ENCODE measurements at regions not wholly inside any gene's neighbourhood (a gene's known extent, or its start where the extent isn't known, plus 50 kb on each side); places are given as distances from the start of the nearest gene placed in this dataset.
"Not testable (repeated sequence)": the region's sequence is repeated elsewhere in the genome, so short reads cannot be mapped to it uniquely, and the experiment has no call there.

DNA sequence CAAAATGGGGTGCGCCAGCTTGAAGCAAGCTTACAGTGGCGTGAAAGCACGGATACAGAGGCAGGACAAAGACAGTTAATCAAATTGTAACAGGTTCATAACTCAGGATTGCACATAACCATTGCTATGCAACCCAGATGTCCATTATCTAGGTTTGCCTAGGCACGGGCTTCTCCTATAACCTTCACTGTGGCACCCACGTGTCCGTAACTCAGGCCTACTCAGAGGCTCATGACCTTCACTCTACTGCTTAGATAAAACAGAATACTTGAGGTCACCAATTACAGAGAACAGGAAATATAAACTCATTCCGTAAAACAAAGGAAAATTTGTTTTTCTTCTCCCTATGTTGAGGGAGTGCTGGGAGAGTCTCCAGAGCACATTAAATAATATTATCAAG, 1585.9 kb upstream of the PRMT6 start:
- SMC1A ChIA-PET (ENCODE audit: uncharacterized antibody, unreplicated experiment); RAD21 ChIA-PET (ENCODE audit: unreplicated experiment); BruUV-seq (replicated peaks): not testable (repeated sequence)

DNA sequence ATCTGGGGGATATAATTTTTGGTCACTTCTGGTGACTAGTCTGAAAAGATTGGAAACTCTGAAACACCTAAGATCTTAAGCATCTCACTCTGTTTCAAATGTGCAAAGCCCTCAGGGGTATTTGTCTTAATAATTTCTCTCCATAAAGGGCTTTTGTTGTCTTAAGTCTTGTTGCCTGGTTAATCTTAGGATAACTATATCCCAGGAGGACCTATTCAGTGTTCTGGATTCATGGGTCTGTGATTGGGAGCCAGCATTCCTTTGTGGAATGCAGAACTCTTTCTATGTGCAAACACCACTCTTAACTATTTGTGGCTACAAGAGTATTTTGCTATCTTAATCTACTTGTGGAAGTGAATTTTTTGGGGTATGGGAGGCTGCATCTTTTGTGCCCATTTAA, 1573.0 kb upstream of the PRMT6 start:
- ChIA-PET CTCF (no interaction called here), POLR2A (no interaction called here), RAD21 (ENCODE audit: unreplicated experiment) (no interaction called here), SMC1A (ENCODE audit: uncharacterized antibody, unreplicated experiment) (no interaction called here)
- BruUV-seq (replicated peaks): no TSS peak
- intact Hi-C loops (cut with micrococcal nuclease; ENCODE audit: unreplicated experiment) (no loop called here), in situ Hi-C loops (cut with MboI) (no loop called here)
- Histone ChIP-seq H3K36me3 (ENCODE audit: control insufficient read depth in 2 of 2, insufficient read depth in 2 of 2, low read length in 1 of 2) (no peaks in the 10 kb centered on the region), H2AFZ (ENCODE audit: control insufficient read depth, low read depth, low read length) (no peak overlapping the region), H3K9ac (ENCODE audit: control insufficient read depth, insufficient read depth, low read length) (no peak overlapping the region), H3K79me2 (ENCODE audit: control insufficient read depth, insufficient read depth, low read length) (no peaks in the 10 kb centered on the region), H3K27me3 (replicated peaks in 1 of 2; ENCODE audit: control insufficient read depth in 2 of 2, insufficient read depth in 2 of 2, low read length in 1 of 2) (no peaks in the 10 kb centered on the region), H4K20me1 (ENCODE audit: control insufficient read depth, insufficient read depth) (no peaks in the 10 kb centered on the region), H3K9me3 (replicated peaks; ENCODE audit: control insufficient read depth, insufficient read depth, low read length) (no peaks in the 10 kb centered on the region), H3K4me3 (no peak overlapping the region), H3K4me2 (ENCODE audit: control insufficient read depth, insufficient read depth) (no peak overlapping the region), H3K27ac (ENCODE audit: control insufficient read depth, insufficient read depth) (no peak overlapping the region), H3K4me1 (ENCODE audit: control insufficient read depth, insufficient read depth, low read length) (no peaks in the 10 kb centered on the region)
- ATAC-seq: no peak
- FAIRE-seq: no peak
- no peak for DNase-seq (ENCODE audit: low read depth, low spot score)
- TF ChIP-seq, protein P1, sequence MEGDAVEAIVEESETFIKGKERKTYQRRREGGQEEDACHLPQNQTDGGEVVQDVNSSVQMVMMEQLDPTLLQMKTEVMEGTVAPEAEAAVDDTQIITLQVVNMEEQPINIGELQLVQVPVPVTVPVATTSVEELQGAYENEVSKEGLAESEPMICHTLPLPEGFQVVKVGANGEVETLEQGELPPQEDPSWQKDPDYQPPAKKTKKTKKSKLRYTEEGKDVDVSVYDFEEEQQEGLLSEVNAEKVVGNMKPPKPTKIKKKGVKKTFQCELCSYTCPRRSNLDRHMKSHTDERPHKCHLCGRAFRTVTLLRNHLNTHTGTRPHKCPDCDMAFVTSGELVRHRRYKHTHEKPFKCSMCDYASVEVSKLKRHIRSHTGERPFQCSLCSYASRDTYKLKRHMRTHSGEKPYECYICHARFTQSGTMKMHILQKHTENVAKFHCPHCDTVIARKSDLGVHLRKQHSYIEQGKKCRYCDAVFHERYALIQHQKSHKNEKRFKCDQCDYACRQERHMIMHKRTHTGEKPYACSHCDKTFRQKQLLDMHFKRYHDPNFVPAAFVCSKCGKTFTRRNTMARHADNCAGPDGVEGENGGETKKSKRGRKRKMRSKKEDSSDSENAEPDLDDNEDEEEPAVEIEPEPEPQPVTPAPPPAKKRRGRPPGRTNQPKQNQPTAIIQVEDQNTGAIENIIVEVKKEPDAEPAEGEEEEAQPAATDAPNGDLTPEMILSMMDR (IDR thresholded peaks at IDR 0.05 in 2 of 3, conservative IDR thresholded peaks at IDR 0.05 in 1 of 3; ENCODE audit: control insufficient read depth in 2 of 3, extremely low read depth in 1 of 3, insufficient read depth in 1 of 3, low read depth in 3 of 3, low read length in 3 of 3): no peak
- TF ChIP-seq NFXL1 (IDR thresholded peaks at IDR 0.05; ENCODE audit: borderline replicate concordance): no peak
- TF ChIP-seq ZNF622 (IDR thresholded peaks at IDR 0.05): no peak
- TF ChIP-seq, protein P2, sequence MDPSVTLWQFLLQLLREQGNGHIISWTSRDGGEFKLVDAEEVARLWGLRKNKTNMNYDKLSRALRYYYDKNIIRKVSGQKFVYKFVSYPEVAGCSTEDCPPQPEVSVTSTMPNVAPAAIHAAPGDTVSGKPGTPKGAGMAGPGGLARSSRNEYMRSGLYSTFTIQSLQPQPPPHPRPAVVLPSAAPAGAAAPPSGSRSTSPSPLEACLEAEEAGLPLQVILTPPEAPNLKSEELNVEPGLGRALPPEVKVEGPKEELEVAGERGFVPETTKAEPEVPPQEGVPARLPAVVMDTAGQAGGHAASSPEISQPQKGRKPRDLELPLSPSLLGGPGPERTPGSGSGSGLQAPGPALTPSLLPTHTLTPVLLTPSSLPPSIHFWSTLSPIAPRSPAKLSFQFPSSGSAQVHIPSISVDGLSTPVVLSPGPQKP (IDR thresholded peaks at IDR 0.05; ENCODE audit: low read depth, low read length): no peak
- TF ChIP-seq RFX5 (IDR thresholded peaks at IDR 0.05; ENCODE audit: low read depth, low read length): no peak
- TF ChIP-seq ZNF217 (IDR thresholded peaks at IDR 0.05): no peak
- TF ChIP-seq ZNF384 (IDR thresholded peaks at IDR 0.05; ENCODE audit: borderline replicate concordance, low read depth, low read length): no peak
- TF ChIP-seq RB1 (IDR thresholded peaks at IDR 0.05; ENCODE audit: borderline replicate concordance): no peak
- TF ChIP-seq SMAD1 (IDR thresholded peaks at IDR 0.05; ENCODE audit: low read depth, partially characterized antibody): no peak
- TF ChIP-seq GABPA (IDR thresholded peaks at IDR 0.05; ENCODE audit: low read depth): no peak
- no peak for TF ChIP-seq POLR2AphosphoS2 (IDR thresholded peaks at IDR 0.05; ENCODE audit: low read depth, low read length)
- no peak for TF ChIP-seq CBX5 (IDR thresholded peaks at IDR 0.05; ENCODE audit: low read depth)
- no peak for TF ChIP-seq SREBF2 (IDR thresholded peaks at IDR 0.05; ENCODE audit: low read length)
- no peak for TF ChIP-seq PAX8 (IDR thresholded peaks at IDR 0.05)
- no peak for TF ChIP-seq BCL11A (IDR thresholded peaks at IDR 0.05; ENCODE audit: low read depth, low read length)
- TF ChIP-seq CHD1 (IDR thresholded peaks at IDR 0.05; ENCODE audit: low read depth, low read length): no peak
- TF ChIP-seq, protein P3, sequence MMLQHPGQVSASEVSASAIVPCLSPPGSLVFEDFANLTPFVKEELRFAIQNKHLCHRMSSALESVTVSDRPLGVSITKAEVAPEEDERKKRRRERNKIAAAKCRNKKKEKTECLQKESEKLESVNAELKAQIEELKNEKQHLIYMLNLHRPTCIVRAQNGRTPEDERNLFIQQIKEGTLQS (IDR thresholded peaks at IDR 0.05; ENCODE audit: borderline replicate concordance, extremely low read depth, low read depth, low read length): no peak
- no peak for TF ChIP-seq NFYB (IDR thresholded peaks at IDR 0.05; ENCODE audit: insufficient read depth, low read depth, low read length)

More for the DNA sequence above, 1585.9 kb upstream of the PRMT6 start:
- H3K36me3 ChIP-seq (ENCODE audit: control insufficient read depth in 2 of 2, insufficient read depth in 2 of 2, low read length in 1 of 2); POLR2A ChIA-PET; H3K4me3 ChIP-seq; CTCF ChIA-PET; H2AFZ ChIP-seq (ENCODE audit: control insufficient read depth, low read depth, low read length); H3K4me1 ChIP-seq (ENCODE audit: control insufficient read depth, insufficient read depth, low read length); FAIRE-seq; ATAC-seq; in situ Hi-C loops (cut with MboI); H3K27me3 ChIP-seq (replicated peaks in 1 of 2; ENCODE audit: control insufficient read depth in 2 of 2, insufficient read depth in 2 of 2, low read length in 1 of 2); DNase-seq (ENCODE audit: low read depth, low spot score); H3K4me2 ChIP-seq (ENCODE audit: control insufficient read depth, insufficient read depth); intact Hi-C loops (cut with micrococcal nuclease; ENCODE audit: unreplicated experiment); H3K9ac ChIP-seq (ENCODE audit: control insufficient read depth, insufficient read depth, low read length); H3K79me2 ChIP-seq (ENCODE audit: control insufficient read depth, insufficient read depth, low read length); H3K9me3 ChIP-seq (replicated peaks; ENCODE audit: control insufficient read depth, insufficient read depth, low read length); H3K27ac ChIP-seq (ENCODE audit: control insufficient read depth, insufficient read depth); H4K20me1 ChIP-seq (ENCODE audit: control insufficient read depth, insufficient read depth): not testable (repeated sequence)
- 18% methylated on average over 7 of the region's 7 CpGs for WGBS (ENCODE audit: insufficient coverage, insufficient replicate concordance, low lambda C conversion rate, missing lambda C conversion rate)

Measured in GM12878 (cell line).